ENCODE measurements at regions not wholly inside any gene's neighbourhood (a gene's known extent, or its start where the extent isn't known, plus 50 kb on each side); places are given as distances from the start of the nearest gene placed in this dataset.

DNA sequence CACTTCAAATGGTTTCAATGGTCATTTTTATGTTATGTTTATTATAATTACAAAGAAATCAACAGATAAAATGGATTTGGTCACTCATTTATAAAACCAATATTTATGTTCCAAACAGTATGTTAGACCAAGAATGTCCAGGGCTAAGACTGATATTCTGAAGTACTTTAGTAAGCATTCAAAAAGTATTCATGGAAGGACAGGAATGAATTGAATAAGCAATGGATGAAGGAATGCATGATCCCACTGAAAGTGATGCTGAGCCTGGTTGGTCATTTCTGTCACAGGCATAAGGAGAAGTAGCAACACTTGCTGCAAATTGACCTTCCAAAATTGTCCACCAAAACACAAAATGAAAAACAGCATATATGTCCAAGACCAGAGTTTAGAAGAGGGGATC lies 189.0 kb upstream of the CELF2 start:
- H3K4me3 Mint-ChIP-seq (ENCODE audit: low read depth) = no peak overlapping the region
- H3K27ac Mint-ChIP-seq = no peak overlapping the region
- TF ChIP-seq, protein P1, sequence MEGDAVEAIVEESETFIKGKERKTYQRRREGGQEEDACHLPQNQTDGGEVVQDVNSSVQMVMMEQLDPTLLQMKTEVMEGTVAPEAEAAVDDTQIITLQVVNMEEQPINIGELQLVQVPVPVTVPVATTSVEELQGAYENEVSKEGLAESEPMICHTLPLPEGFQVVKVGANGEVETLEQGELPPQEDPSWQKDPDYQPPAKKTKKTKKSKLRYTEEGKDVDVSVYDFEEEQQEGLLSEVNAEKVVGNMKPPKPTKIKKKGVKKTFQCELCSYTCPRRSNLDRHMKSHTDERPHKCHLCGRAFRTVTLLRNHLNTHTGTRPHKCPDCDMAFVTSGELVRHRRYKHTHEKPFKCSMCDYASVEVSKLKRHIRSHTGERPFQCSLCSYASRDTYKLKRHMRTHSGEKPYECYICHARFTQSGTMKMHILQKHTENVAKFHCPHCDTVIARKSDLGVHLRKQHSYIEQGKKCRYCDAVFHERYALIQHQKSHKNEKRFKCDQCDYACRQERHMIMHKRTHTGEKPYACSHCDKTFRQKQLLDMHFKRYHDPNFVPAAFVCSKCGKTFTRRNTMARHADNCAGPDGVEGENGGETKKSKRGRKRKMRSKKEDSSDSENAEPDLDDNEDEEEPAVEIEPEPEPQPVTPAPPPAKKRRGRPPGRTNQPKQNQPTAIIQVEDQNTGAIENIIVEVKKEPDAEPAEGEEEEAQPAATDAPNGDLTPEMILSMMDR (IDR thresholded peaks at IDR 0.05; ENCODE audit: unreplicated experiment) = no peak
- H3K4me1 Mint-ChIP-seq (ENCODE audit: low read depth) = no peaks in the 10 kb centered on the region
- peaks cover 6% of the 10 kb centered on the region for H3K27me3 Mint-ChIP-seq
- no peaks in the 10 kb centered on the region for H3K36me3 Mint-ChIP-seq (ENCODE audit: insufficient read depth)
- DNase-seq (ENCODE audit: low spot score, unreplicated experiment) = no peak
- no peaks in the 10 kb centered on the region for H3K9me3 Mint-ChIP-seq (ENCODE audit: low read depth)

DNA sequence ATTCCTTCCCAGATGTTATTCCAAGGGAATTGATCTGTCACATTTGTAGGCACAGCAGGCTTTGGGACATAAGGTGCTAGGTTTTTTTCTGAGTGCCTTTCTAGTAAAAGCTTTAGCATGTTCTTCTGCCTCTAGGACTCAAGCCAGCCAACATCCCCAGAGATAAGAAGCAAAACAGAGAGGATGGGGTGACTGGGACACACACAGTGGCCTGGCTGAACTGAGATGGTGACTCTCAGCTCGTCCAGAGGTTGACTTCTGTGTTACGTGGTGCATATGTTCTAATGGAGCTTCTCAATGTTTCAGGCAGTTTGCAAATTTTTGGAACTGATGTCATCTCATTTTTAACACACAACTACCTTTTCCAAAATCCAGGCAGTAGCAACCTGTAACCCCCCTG lies 188.1 kb upstream of the CELF2 start:
- no peaks in the 10 kb centered on the region for H3K36me3 Mint-ChIP-seq (ENCODE audit: insufficient read depth)
- TF ChIP-seq, protein P1 (IDR thresholded peaks at IDR 0.05; ENCODE audit: unreplicated experiment) = no peak
- H3K27ac Mint-ChIP-seq = no peak overlapping the region
- H3K9me3 Mint-ChIP-seq (ENCODE audit: low read depth) = no peaks in the 10 kb centered on the region
- H3K4me1 Mint-ChIP-seq (ENCODE audit: low read depth) = no peaks in the 10 kb centered on the region
- DNase-seq (ENCODE audit: low spot score, unreplicated experiment) = no peak
- peaks cover 1% of the 10 kb centered on the region for H3K27me3 Mint-ChIP-seq
- H3K4me3 Mint-ChIP-seq (ENCODE audit: low read depth) = no peak overlapping the region

DNA sequence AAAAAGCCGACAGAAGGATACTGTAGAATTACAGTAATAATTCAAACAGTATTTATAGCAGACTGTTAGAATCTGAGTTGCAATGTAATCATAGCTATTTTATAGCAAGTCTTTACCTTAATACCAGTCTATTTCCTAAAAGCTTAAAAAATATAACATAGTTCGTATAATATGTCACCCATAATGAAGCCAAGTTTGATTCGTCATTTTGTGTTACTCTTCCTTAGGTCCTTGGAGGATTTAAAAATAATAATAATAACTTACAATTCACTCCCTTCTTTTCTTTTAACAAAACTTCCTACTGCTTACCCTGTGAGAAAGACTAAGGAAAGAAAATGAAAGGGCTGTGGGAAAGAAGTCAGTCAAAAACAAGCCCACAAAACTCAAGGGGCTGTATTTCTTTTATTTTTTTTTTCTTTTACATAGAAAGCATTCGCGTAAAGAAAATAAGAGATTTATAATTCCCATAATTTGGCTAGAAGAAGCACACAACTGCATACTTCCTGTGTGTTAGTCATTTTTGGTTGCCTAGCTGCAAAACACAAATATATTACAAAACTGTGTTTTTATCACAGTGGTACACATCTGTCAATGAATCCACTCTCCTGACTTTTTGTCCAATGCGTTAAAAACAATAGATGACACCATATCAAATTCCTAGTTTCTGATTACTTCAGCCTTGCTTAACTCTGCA lies 187.2 kb upstream of the CELF2 start:
- Mint-ChIP-seq H3K36me3 (ENCODE audit: insufficient read depth) (no peaks in the 10 kb centered on the region), H3K27me3 (peaks cover 2% of the 10 kb centered on the region), H3K9me3 (ENCODE audit: low read depth) (no peaks in the 10 kb centered on the region), H3K27ac (no peak overlapping the region), H3K4me1 (ENCODE audit: low read depth) (no peaks in the 10 kb centered on the region), H3K4me3 (ENCODE audit: low read depth) (no peak overlapping the region)
- DNase-seq (ENCODE audit: low spot score, unreplicated experiment) = no peak
- TF ChIP-seq, protein P1 (IDR thresholded peaks at IDR 0.05; ENCODE audit: unreplicated experiment) = no peak

DNA sequence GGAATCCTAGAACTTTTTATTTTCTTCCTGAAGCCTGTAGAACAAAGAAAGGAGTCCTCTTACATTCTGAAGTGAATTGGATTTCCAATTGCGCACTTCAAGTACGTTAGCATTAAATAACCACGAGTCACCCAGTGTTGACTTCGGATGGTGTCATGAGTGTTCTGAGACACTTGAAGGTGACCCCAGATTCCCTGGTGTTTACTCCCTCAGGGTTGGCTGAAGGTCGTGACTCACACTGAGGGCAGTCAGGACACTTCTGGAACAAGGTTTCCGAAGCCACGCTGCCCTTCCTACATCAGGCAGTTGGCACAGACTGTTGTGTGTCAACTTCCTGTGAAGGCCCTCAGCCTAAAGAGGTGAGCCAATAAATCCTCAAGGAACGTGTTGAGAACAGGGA lies 186.6 kb upstream of the CELF2 start:
- TF ChIP-seq, protein P1 (IDR thresholded peaks at IDR 0.05; ENCODE audit: unreplicated experiment) = no peak
- Mint-ChIP-seq H3K9me3 (ENCODE audit: low read depth) (no peaks in the 10 kb centered on the region), H3K27me3 (peaks cover 5% of the 10 kb centered on the region), H3K27ac (no peak overlapping the region), H3K4me1 (ENCODE audit: low read depth) (no peaks in the 10 kb centered on the region), H3K4me3 (ENCODE audit: low read depth) (no peak overlapping the region), H3K36me3 (ENCODE audit: insufficient read depth) (no peaks in the 10 kb centered on the region)
- DNase-seq (ENCODE audit: low spot score, unreplicated experiment) = no peak

DNA sequence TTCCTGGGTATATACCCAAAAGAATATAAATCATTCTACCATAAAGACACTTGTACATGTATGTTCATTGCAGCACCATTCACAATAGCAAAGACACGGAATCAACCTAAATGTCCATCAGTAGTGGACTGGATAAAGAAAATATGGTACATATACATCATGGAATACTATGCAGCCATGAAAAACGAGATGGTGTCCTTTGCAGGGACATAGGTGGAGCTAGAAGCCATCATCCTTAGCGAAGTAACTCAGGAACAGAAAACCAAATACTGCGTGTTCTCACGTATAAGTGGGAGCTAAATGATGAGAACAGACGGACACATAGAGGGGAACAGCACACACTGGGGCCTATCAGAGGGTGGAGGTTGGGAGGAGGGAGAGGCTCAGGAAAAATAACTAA lies 183.7 kb upstream of the CELF2 start:
- Mint-ChIP-seq H3K36me3 (ENCODE audit: insufficient read depth) (no peaks in the 10 kb centered on the region), H3K4me3 (ENCODE audit: low read depth) (no peak overlapping the region), H3K27me3 (peaks cover 5% of the 10 kb centered on the region), H3K4me1 (ENCODE audit: low read depth) (no peaks in the 10 kb centered on the region), H3K27ac (no peak overlapping the region), H3K9me3 (ENCODE audit: low read depth) (peaks cover 12% of the 10 kb centered on the region)
- TF ChIP-seq, protein P1 (IDR thresholded peaks at IDR 0.05; ENCODE audit: unreplicated experiment) = no peak
- DNase-seq (ENCODE audit: low spot score, unreplicated experiment) = no peak

All from progenitor cell of endocrine pancreas (in vitro differentiated cells).